ENCODE measurements at regions not wholly inside any gene's neighbourhood (a gene's known extent, or its start where the extent isn't known, plus 50 kb on each side); places are given as distances from the start of the nearest gene placed in this dataset.

DNA sequence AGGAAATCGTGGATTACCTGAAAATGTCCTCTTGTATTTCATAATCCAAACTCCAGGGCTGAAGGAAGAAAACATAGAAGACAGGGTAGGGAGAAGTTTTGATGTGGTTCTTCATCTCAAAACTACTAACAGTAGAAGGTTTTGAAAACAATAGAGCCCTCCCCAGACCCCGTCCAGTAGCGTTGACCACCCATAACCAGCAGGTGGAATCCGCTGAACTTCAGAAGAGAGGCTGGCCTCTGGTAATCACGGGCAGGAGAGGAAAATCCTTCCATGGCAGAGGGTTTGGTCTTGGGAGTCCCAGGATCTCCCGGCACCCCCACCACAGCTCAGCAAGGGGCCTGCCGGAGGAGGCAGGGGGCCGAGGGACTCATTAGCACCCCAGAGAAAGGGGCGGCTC lies 333.4 kb upstream of the RNF32 start:
- H3K27ac ChIP-seq = no peak overlapping the region
- TF ChIP-seq ZFX (IDR thresholded peaks at IDR 0.05) = no peak
- TF ChIP-seq CTCF (conservative IDR thresholded peaks at IDR 0.05) = no peak

DNA sequence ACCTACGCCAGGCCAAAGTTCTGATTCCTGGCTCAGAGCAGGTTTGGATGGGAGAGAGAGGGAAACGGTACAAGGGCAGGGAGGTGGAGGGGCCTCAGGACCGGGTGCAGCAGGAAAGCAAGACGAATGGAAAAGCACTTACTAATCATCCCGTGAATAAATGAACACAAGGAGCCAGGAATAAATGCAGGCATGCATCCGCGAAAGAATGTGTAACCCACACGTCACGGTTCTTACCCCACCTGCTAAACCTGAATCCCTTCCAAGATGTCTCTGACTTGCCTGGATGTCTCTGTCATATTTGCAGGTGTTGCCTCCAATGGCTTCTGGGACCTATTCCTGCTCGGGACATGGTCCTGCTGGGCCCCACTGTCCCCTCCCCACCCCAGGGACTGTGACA lies 335.2 kb upstream of the RNF32 start:
- no peak overlapping the region for H3K27ac ChIP-seq
- TF ChIP-seq CTCF (conservative IDR thresholded peaks at IDR 0.05) = no peak
- TF ChIP-seq ZFX (IDR thresholded peaks at IDR 0.05) = no peak

- no peak overlapping the region for H3K27ac ChIP-seq
- no peak for TF ChIP-seq ZFX (IDR thresholded peaks at IDR 0.05)
- TF ChIP-seq CTCF (conservative IDR thresholded peaks at IDR 0.05) = no peak
Observed at GRCh38 chr7:156282816-156283215, 357.8 kb upstream of the RNF32 start.

DNA sequence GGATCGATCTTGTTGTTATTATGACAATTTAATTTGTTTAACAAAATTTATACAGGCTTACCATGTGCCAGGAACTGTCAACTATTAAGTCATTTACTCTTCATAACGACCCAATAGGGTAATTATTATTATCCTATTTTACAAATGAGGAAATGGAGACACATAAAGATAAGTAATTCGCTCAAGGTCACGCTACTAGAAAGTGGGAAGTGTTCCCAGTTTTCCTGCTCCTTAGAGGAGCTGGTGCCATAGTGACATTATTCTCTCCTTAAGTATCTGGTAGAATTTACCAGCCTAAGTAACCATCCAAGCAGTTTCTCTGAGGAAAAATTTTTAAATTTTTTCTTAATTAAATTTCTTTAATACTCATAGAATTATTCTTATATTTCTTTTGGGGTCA lies 360.9 kb upstream of the RNF32 start:
- TF ChIP-seq ZFX (IDR thresholded peaks at IDR 0.05) = no peak
- TF ChIP-seq CTCF (conservative IDR thresholded peaks at IDR 0.05) = no peak
- no peak overlapping the region for H3K27ac ChIP-seq

GRCh38 chr7:156275292-156275691 lies 365.3 kb upstream of the RNF32 start:
- H3K27ac ChIP-seq = no peak overlapping the region
- no peak for TF ChIP-seq CTCF (conservative IDR thresholded peaks at IDR 0.05)
- no peak for TF ChIP-seq ZFX (IDR thresholded peaks at IDR 0.05)

GRCh38 chr7:156274557-156274956 lies 366.0 kb upstream of the RNF32 start:
- no peak for TF ChIP-seq ZFX (IDR thresholded peaks at IDR 0.05)
- TF ChIP-seq CTCF (conservative IDR thresholded peaks at IDR 0.05) = no peak
- H3K27ac ChIP-seq = no peak overlapping the region

DNA sequence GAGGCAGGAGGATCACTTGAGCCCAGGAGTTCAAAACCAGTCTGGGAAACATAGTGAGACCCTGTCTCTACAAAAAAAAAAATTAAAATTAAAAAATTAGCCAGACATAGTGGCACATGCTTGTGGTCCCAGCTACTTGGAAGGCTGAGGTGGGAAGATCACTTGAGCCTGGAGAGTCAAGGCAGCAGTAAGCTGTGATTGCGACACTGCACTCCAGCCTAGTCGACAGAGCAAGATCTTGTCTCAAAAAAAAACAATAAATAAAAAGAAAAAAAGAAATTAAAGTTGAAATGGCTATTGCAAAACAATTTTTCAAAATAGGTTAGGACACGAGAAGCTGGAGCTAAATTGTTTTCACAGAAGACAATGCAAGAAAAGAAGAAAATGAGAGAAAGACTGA lies 379.0 kb upstream of the RNF32 start:
- H3K27ac ChIP-seq = no peak overlapping the region
- TF ChIP-seq CTCF (conservative IDR thresholded peaks at IDR 0.05) = no peak
- TF ChIP-seq ZFX (IDR thresholded peaks at IDR 0.05) = no peak

All from C4-2B (cell line).